SK-N-SH (cell line): ENCODE measurements at regions not wholly inside any gene's neighbourhood (a gene's known extent, or its start where the extent isn't known, plus 50 kb on each side); places are given as distances from the start of the nearest gene placed in this dataset.

Experiments used
- CHD2 ChIP-seq: fragments of 150-350 bp; IDR thresholded peaks from 2 replicates; pipeline ENCODE4 v1.6.1; 2018; ENCODE audit warnings: low read length; ENCODE audit not compliant: partially characterized antibody
- ELF1 ChIP-seq: IDR thresholded peaks from 2 replicates; pipeline ENCODE4 v1.4.0; 2012
- EP300 ChIP-seq, 2 experiments: IDR thresholded peaks; 2 replicates each; pipeline versions ENCODE4 v1.4.0 to v1.6.1; 2012; ENCODE audit warnings: borderline replicate concordance in 1 of 2, low read depth in 1 of 2, low read length in 1 of 2
- GATA2 ChIP-seq: sonication (generic); formaldehyde crosslinking; IDR thresholded peaks from 2 replicates; pipeline ENCODE4 v1.5.0; 2020; ENCODE audit warnings: mild to moderate bottlenecking, missing genetic modification reagents
- TF ChIP-seq, protein P1 (sequence below): fragments of 200-600 bp; sonication (generic); IDR thresholded peaks from 2 replicates; pipeline ENCODE4 v1.6.1; 2017; ENCODE audit warnings: antibody characterized with exemption, mild to moderate bottlenecking, moderate library complexity

DNA sequence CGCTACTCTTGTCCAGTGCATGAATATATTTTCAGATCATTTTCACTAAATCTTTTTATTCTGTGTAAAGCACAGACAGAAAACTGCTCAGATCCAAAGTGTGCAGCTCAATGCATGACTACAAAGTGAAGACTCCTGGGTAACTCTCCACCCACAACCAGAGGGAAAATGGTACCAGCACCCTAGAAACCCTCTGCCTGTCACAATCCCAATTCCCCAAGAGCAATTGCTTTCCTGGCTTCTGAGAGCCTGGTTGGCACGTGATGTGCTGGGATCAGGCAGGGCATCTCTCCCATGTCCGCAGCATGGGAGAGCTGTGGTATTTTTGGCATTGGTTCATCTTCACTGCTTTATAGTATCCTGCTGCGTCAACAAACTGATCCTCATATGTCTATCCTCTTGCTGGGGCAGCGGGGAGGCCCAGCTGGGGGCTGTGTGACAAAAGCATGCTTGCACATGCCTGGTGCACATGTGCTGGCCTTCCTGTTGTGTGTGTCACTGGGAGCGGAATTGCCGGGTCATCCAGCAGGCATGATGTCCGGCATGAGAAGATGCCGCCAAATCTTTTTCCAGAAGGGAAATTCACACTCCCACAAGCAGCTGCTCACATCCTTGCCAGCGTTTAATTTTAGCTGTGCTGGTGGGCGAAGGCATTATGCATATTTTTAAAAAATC, 278.9 kb upstream of the FOXF1 start:
- TF ChIP-seq, protein P1, sequence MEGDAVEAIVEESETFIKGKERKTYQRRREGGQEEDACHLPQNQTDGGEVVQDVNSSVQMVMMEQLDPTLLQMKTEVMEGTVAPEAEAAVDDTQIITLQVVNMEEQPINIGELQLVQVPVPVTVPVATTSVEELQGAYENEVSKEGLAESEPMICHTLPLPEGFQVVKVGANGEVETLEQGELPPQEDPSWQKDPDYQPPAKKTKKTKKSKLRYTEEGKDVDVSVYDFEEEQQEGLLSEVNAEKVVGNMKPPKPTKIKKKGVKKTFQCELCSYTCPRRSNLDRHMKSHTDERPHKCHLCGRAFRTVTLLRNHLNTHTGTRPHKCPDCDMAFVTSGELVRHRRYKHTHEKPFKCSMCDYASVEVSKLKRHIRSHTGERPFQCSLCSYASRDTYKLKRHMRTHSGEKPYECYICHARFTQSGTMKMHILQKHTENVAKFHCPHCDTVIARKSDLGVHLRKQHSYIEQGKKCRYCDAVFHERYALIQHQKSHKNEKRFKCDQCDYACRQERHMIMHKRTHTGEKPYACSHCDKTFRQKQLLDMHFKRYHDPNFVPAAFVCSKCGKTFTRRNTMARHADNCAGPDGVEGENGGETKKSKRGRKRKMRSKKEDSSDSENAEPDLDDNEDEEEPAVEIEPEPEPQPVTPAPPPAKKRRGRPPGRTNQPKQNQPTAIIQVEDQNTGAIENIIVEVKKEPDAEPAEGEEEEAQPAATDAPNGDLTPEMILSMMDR, result no peak
- TF ChIP-seq EP300 (IDR thresholded peaks at IDR 0.05; ENCODE audit: borderline replicate concordance in 1 of 2, low read depth in 1 of 2, low read length in 1 of 2) (no peak), ELF1 (no peak), GATA2 (no peak), CHD2 (no peak)
